Astrocyte (in vitro differentiated cells and primary cell): ENCODE measurements at regions not wholly inside any gene's neighbourhood (a gene's known extent, or its start where the extent isn't known, plus 50 kb on each side); places are given as distances from the start of the nearest gene placed in this dataset.

Experiments used
- DNase-seq: peaks from one replicate; pipeline ENCODE4 v3.0.0-alpha.2; 2010; ENCODE audit warnings: low read depth
- FAIRE-seq: peaks from 2 replicates; lab custom pipeline; 2011; peaks lifted over from hg19 to GRCh38; lab: Jason Lieb, UNC
- H2AFZ ChIP-seq: 2 replicates; pipeline ENCODE4 v1.6.0; 2012; ENCODE audit warnings: low read depth, low read length, inconsistent platforms
- H3K27ac ChIP-seq: 2 replicates; pipeline ENCODE4 v1.5.1; 2011; ENCODE audit warnings: low read depth, low read length, inconsistent platforms
- H3K27me3 ChIP-seq: 2 replicates; pipeline ENCODE4 v1.6.0; 2011; ENCODE audit warnings: low read length, inconsistent platforms; ENCODE audit not compliant: insufficient read depth
- H3K36me3 ChIP-seq: 2 replicates; pipeline ENCODE4 v1.5.1; 2011; ENCODE audit warnings: low read length, inconsistent platforms; ENCODE audit not compliant: insufficient read depth
- H3K4me1 ChIP-seq: 2 replicates; pipeline ENCODE4 v1.5.1; 2011; ENCODE audit warnings: low read length, inconsistent platforms; ENCODE audit not compliant: insufficient read depth
- H3K4me2 ChIP-seq: 2 replicates; pipeline ENCODE4 v1.6.0; 2012; ENCODE audit warnings: low read length, inconsistent platforms
- H3K4me3 ChIP-seq: 2 replicates; pipeline ENCODE4 v1.5.1; 2011; ENCODE audit warnings: low read depth, mild to moderate bottlenecking, low read length, inconsistent platforms; ENCODE audit not compliant: insufficient read depth
- H3K79me2 ChIP-seq: 2 replicates; pipeline ENCODE4 v1.6.0; 2012; ENCODE audit warnings: mild to moderate bottlenecking, low read length, inconsistent platforms; ENCODE audit not compliant: insufficient read depth
- H3K9ac ChIP-seq: 2 replicates; pipeline ENCODE4 v1.6.0; 2012; ENCODE audit warnings: mild to moderate bottlenecking, low read length, inconsistent platforms
- H3K9me3 ChIP-seq: 2 replicates; pipeline ENCODE4 v1.5.1; 2012; ENCODE audit warnings: low read depth, mild to moderate bottlenecking, low read length, inconsistent platforms; ENCODE audit not compliant: insufficient read depth
- H4K20me1 ChIP-seq: 2 replicates; pipeline ENCODE4 v1.6.0; 2012; ENCODE audit warnings: low read length, inconsistent platforms; ENCODE audit not compliant: insufficient read depth
- H3K27ac Mint-ChIP-seq: one replicate; pipeline ENCODE4 v1.8.0; 2021; ENCODE audit warnings: mild to moderate bottlenecking, mixed read lengths; ENCODE audit not compliant: unreplicated experiment
- H3K27me3 Mint-ChIP-seq: one replicate; pipeline ENCODE4 v1.8.0; 2021; ENCODE audit warnings: low read depth, mixed read lengths; ENCODE audit not compliant: unreplicated experiment
- H3K36me3 Mint-ChIP-seq: one replicate; pipeline ENCODE4 v1.8.0; 2021; ENCODE audit warnings: low read depth, mixed read lengths; ENCODE audit not compliant: unreplicated experiment
- H3K4me1 Mint-ChIP-seq: one replicate; pipeline ENCODE4 v1.8.0; 2021; ENCODE audit warnings: low read depth, mixed read lengths; ENCODE audit not compliant: unreplicated experiment
- H3K4me3 Mint-ChIP-seq: one replicate; pipeline ENCODE4 v1.8.0; 2021; ENCODE audit warnings: mild to moderate bottlenecking, moderate library complexity, mixed read lengths; ENCODE audit not compliant: unreplicated experiment
- H3K9me3 Mint-ChIP-seq: one replicate; pipeline ENCODE4 v1.8.0; 2021; ENCODE audit warnings: mild to moderate bottlenecking, mixed read lengths; ENCODE audit not compliant: unreplicated experiment
- CTCF ChIP-seq: IDR thresholded peaks from 2 replicates; pipeline ENCODE4 v1.5.1; 2011; ENCODE audit warnings: low read depth, mild to moderate bottlenecking, inconsistent platforms, low read length, moderate library complexity; ENCODE audit not compliant: insufficient read depth
- EZH2 ChIP-seq: IDR thresholded peaks from 2 replicates; pipeline ENCODE4 v1.6.1; 2012; ENCODE audit warnings: mild to moderate bottlenecking, low read length, inconsistent platforms; ENCODE audit not compliant: insufficient read depth

GRCh38 chr6:48423640-48424365 is 312.8 kb upstream of the PTCHD4 start:
- Histone ChIP-seq H3K79me2 (no peaks in the 10 kb centered on the region), H3K27me3 (no peaks in the 10 kb centered on the region), H3K4me2 (no peak overlapping the region), H3K9me3 (peaks cover 2% of the 10 kb centered on the region), H3K4me1 (peaks cover 8% of the 10 kb centered on the region), H2AFZ (no peak overlapping the region), H3K36me3 (no peaks in the 10 kb centered on the region), H4K20me1 (no peaks in the 10 kb centered on the region), H3K27ac (no peak overlapping the region), H3K4me3 (no peak overlapping the region), H3K9ac (no peak overlapping the region)
- H3K4me1 Mint-ChIP-seq: peaks cover 22% of the 10 kb centered on the region
- H3K4me3 Mint-ChIP-seq: no peak overlapping the region
- DNase-seq: peak; percentile 44
- peaks cover 8% of the 10 kb centered on the region for H3K9me3 Mint-ChIP-seq
- no peak for TF ChIP-seq EZH2
- no peak for TF ChIP-seq CTCF
- H3K27me3 Mint-ChIP-seq: no peaks in the 10 kb centered on the region
- peak overlapping the region; percentile 47 for H3K27ac Mint-ChIP-seq
- FAIRE-seq: no peak
- H3K36me3 Mint-ChIP-seq: no peaks in the 10 kb centered on the region

GRCh38 chr6:48419992-48420391 is 309.0 kb upstream of the PTCHD4 start:
- TF ChIP-seq EZH2: no peak
- TF ChIP-seq CTCF: no peak
- H3K27ac Mint-ChIP-seq: no peak overlapping the region
- no peaks in the 10 kb centered on the region for H3K27me3 Mint-ChIP-seq
- Histone ChIP-seq H3K4me3 (no peak overlapping the region), H3K4me2 (no peak overlapping the region), H3K9ac (no peak overlapping the region), H4K20me1 (no peaks in the 10 kb centered on the region), H3K27ac (no peak overlapping the region), H3K27me3 (no peaks in the 10 kb centered on the region), H3K79me2 (no peaks in the 10 kb centered on the region), H3K9me3 (peaks cover 2% of the 10 kb centered on the region), H2AFZ (no peak overlapping the region), H3K4me1 (peaks cover 8% of the 10 kb centered on the region), H3K36me3 (no peaks in the 10 kb centered on the region)
- FAIRE-seq (no peak), DNase-seq (peak; percentile 11)
- H3K4me3 Mint-ChIP-seq: no peak overlapping the region
- H3K4me1 Mint-ChIP-seq: peaks cover 8% of the 10 kb centered on the region
- peaks cover 8% of the 10 kb centered on the region for H3K9me3 Mint-ChIP-seq
- H3K36me3 Mint-ChIP-seq: no peaks in the 10 kb centered on the region

DNA sequence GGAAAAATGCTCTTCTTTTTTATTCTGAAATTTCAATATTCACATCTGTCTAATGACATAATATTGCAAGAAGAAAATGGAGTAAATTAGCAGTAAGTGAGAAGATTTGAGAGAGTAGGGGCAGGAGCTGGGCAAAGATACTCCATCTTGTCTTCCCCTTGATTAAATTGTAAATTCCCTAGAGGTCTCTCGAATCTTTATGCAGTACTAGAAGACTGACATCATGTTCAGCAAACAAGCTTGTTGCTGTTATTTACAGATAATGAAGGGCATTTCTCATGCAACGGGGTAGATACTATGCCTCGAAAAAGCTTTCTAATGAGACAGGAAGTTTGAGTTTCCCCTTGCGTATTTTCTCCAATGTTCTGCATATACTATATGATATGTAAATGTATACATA is 306.9 kb upstream of the PTCHD4 start:
- H3K27me3 Mint-ChIP-seq: no peaks in the 10 kb centered on the region
- no peak for TF ChIP-seq EZH2
- no peak for TF ChIP-seq CTCF
- no peak overlapping the region for H3K4me3 Mint-ChIP-seq
- no peaks in the 10 kb centered on the region for H3K36me3 Mint-ChIP-seq
- peaks cover 7% of the 10 kb centered on the region for H3K4me1 Mint-ChIP-seq
- H3K27ac Mint-ChIP-seq: no peak overlapping the region
- Histone ChIP-seq H3K4me2 (no peak overlapping the region), H3K9me3 (peaks cover 2% of the 10 kb centered on the region), H2AFZ (no peak overlapping the region), H3K36me3 (no peaks in the 10 kb centered on the region), H3K27me3 (no peaks in the 10 kb centered on the region), H3K4me3 (no peak overlapping the region), H3K79me2 (no peaks in the 10 kb centered on the region), H4K20me1 (no peaks in the 10 kb centered on the region), H3K9ac (no peak overlapping the region), H3K4me1 (no peaks in the 10 kb centered on the region), H3K27ac (no peak overlapping the region)
- DNase-seq (no peak), FAIRE-seq (no peak)
- H3K9me3 Mint-ChIP-seq: peaks cover 8% of the 10 kb centered on the region
